ENCODE measurements at regions not wholly inside any gene's neighbourhood (a gene's known extent, or its start where the extent isn't known, plus 50 kb on each side); places are given as distances from the start of the nearest gene placed in this dataset.
"Not testable (repeated sequence)": the region's sequence is repeated elsewhere in the genome, so short reads cannot be mapped to it uniquely, and the experiment has no call there.

GRCh38 chr1:95537176-95537575 lies 303.2 kb downstream of the RWDD3 start:
- Histone ChIP-seq H3K4me1 (ENCODE audit: control insufficient read depth in 1 of 2, insufficient read depth in 2 of 2, low read depth in 1 of 2, low read length in 1 of 2) (peaks cover 0 to 7% of the 10 kb centered on the region in 2 experiments; a peak in 1 of 4 replicates), H3K9me3 (no peaks in the 10 kb centered on the region), H3K4me3 (ENCODE audit: low read depth in 2 of 2, low read length in 1 of 2) (no peak overlapping the region), H3K27me3 (ENCODE audit: insufficient read depth) (no peaks in the 10 kb centered on the region), H3K27ac (ENCODE audit: low read depth in 2 of 2, low read length in 1 of 2) (no peak overlapping the region), H3F3A (replicated peaks; ENCODE audit: insufficient read depth) (no peaks in the 10 kb centered on the region), H3K36me3 (replicated peaks in 1 of 2; ENCODE audit: control insufficient read depth in 1 of 2, insufficient read depth in 2 of 2, low read length in 1 of 2) (no peaks in the 10 kb centered on the region), H4K20me1 (ENCODE audit: insufficient read depth) (no peaks in the 10 kb centered on the region), H3K79me2 (ENCODE audit: insufficient read depth) (no peaks in the 10 kb centered on the region), H3K9ac (no peak overlapping the region), H3K4me2 (no peak overlapping the region), H3K9me2 (no peaks in the 10 kb centered on the region), H2AFZ (ENCODE audit: low read depth) (no peak overlapping the region)
- no peak for TF ChIP-seq EZH2phosphoT487 (IDR thresholded peaks at IDR 0.05; ENCODE audit: borderline replicate concordance, low read depth)
- no peak for TF ChIP-seq MEF2A (IDR thresholded peaks at IDR 0.05; ENCODE audit: borderline replicate concordance, low read depth)
- no peak for TF ChIP-seq SMC3 (IDR thresholded peaks at IDR 0.05; ENCODE audit: low read depth, low read length)
- TF ChIP-seq FOXJ3 (CRISPR knock-in tag; IDR thresholded peaks at IDR 0.05): no peak
- TF ChIP-seq RCOR1 (IDR thresholded peaks at IDR 0.05; ENCODE audit: low read length): no peak
- TF ChIP-seq PBX3 (IDR thresholded peaks at IDR 0.05): no peak
- TF ChIP-seq IRF3 (IDR thresholded peaks at IDR 0.05; ENCODE audit: low read depth, low read length): no peak
- TF ChIP-seq USF2 (IDR thresholded peaks at IDR 0.05; ENCODE audit: borderline replicate concordance, low read depth, low read length): no peak
- TF ChIP-seq TCF12 (IDR thresholded peaks at IDR 0.05): no peak
- 33% methylated on average over 3 of the region's 3 CpGs for WGBS (ENCODE audit: low lambda C conversion rate)
- POLR2A ChIA-PET: no interaction called here
- DNase-seq: no peak
- CTCF ChIA-PET: interaction anchor here (0.6 kb wide), 1 partner anchor 18 kb away, joined by 3 read pairs; no protein-coding TSS in a partner anchor

GRCh38 chr1:95538242-95538641 lies 304.2 kb downstream of the RWDD3 start:
- H3K36me3 ChIP-seq (replicated peaks in 1 of 2; ENCODE audit: control insufficient read depth in 1 of 2, insufficient read depth in 2 of 2, low read length in 1 of 2); H3K9me3 ChIP-seq; H2AFZ ChIP-seq (ENCODE audit: low read depth); H3K79me2 ChIP-seq (ENCODE audit: insufficient read depth); H3K9ac ChIP-seq; H3K27ac ChIP-seq (ENCODE audit: low read depth in 2 of 2, low read length in 1 of 2); H4K20me1 ChIP-seq (ENCODE audit: insufficient read depth); H3K4me2 ChIP-seq; H3K4me3 ChIP-seq (ENCODE audit: low read depth in 2 of 2, low read length in 1 of 2); H3K4me1 ChIP-seq (ENCODE audit: control insufficient read depth in 1 of 2, insufficient read depth in 2 of 2, low read depth in 1 of 2, low read length in 1 of 2); POLR2A ChIA-PET; H3F3A ChIP-seq (replicated peaks; ENCODE audit: insufficient read depth); H3K9me2 ChIP-seq; DNase-seq; H3K27me3 ChIP-seq (ENCODE audit: insufficient read depth): not testable (repeated sequence)
- 46% methylated on average over 7 of the region's 7 CpGs for WGBS (ENCODE audit: low lambda C conversion rate)
- CTCF ChIA-PET: interaction anchor here (1.0 kb wide), 1 partner anchor 151 kb away, joined by 3 read pairs; no protein-coding TSS in a partner anchor

Data from SK-N-SH (cell line).